Trophoblast cell (in vitro differentiated cells and primary cell): ENCODE measurements at regions not wholly inside any gene's neighbourhood (a gene's known extent, or its start where the extent isn't known, plus 50 kb on each side); places are given as distances from the start of the nearest gene placed in this dataset.

Experiments used
- DNase-seq, 2 donors: peaks; one replicate each; pipeline ENCODE4 v3.0.0-alpha.2; 2016
- H2AFZ ChIP-seq: 2 replicates; pipeline ENCODE4 v1.6.1; 2013; ENCODE audit warnings: low read length, moderate library complexity, mild to moderate bottlenecking; ENCODE audit not compliant: insufficient read depth, poor library complexity
- H2AK5ac ChIP-seq: 2 replicates; pipeline ENCODE4 v1.6.1; 2013; ENCODE audit warnings: mild to moderate bottlenecking, low read length
- H2BK120ac ChIP-seq: 2 replicates; pipeline ENCODE4 v1.6.1; 2013; ENCODE audit warnings: low read length, mild to moderate bottlenecking, moderate library complexity; ENCODE audit not compliant: insufficient read depth, poor library complexity
- H2BK12ac ChIP-seq: 2 replicates; pipeline ENCODE4 v1.6.1; 2013; ENCODE audit warnings: mild to moderate bottlenecking, low read length, moderate library complexity
- H2BK5ac ChIP-seq: 2 replicates; pipeline ENCODE4 v1.6.1; 2013; ENCODE audit warnings: low read length, low read depth, moderate library complexity, mild to moderate bottlenecking; ENCODE audit not compliant: poor library complexity
- H3K14ac ChIP-seq: 2 replicates; pipeline ENCODE4 v1.6.1; 2013; ENCODE audit warnings: mild to moderate bottlenecking, low read length
- H3K18ac ChIP-seq: 2 replicates; pipeline ENCODE4 v1.6.1; 2013; ENCODE audit warnings: mild to moderate bottlenecking, low read length
- H3K23ac ChIP-seq: 2 replicates; pipeline ENCODE4 v1.6.1; 2013; ENCODE audit warnings: low read length
- H3K27ac ChIP-seq: 2 replicates; pipeline ENCODE4 v1.5.1; 2013; ENCODE audit warnings: low read depth, mild to moderate bottlenecking, inconsistent platforms, low read length, moderate library complexity
- H3K27me3 ChIP-seq: 2 replicates; pipeline ENCODE4 v1.6.1; 2013; ENCODE audit warnings: inconsistent platforms, mild to moderate bottlenecking, low read length, moderate library complexity; ENCODE audit not compliant: insufficient read depth
- H3K36me3 ChIP-seq, 2 experiments: 1 replicate in 1 of 2; 2 replicates in 1 of 2; pipeline ENCODE4 v1.6.1; 2013; ENCODE audit warnings: low read length in 2 of 2, mild to moderate bottlenecking in 2 of 2, moderate library complexity in 1 of 2; ENCODE audit not compliant: insufficient read depth in 2 of 2, control insufficient read depth in 1 of 2
- H3K4ac ChIP-seq: 2 replicates; pipeline ENCODE4 v1.6.1; 2013; ENCODE audit warnings: low read depth, mild to moderate bottlenecking, low read length, moderate library complexity
- H3K4me1 ChIP-seq, 2 experiments: 1 replicate in 1 of 2; 2 replicates in 1 of 2; pipeline ENCODE4 v1.6.1; 2013; ENCODE audit warnings: low read length in 2 of 2, mild to moderate bottlenecking in 2 of 2, moderate library complexity in 1 of 2; ENCODE audit not compliant: insufficient read depth in 2 of 2, control insufficient read depth in 1 of 2
- H3K4me2 ChIP-seq: 2 replicates; pipeline ENCODE4 v1.6.1; 2013; ENCODE audit warnings: inconsistent platforms, mild to moderate bottlenecking, low read length, moderate library complexity
- H3K4me3 ChIP-seq: 2 replicates; pipeline ENCODE4 v1.5.1; 2013; ENCODE audit warnings: mild to moderate bottlenecking, low read depth, low read length, inconsistent platforms
- H3K79me1 ChIP-seq: one replicate; pipeline ENCODE4 v1.6.1; 2013; ENCODE audit warnings: low read length
- H3K79me2 ChIP-seq: 2 replicates; pipeline ENCODE4 v1.6.1; 2013; ENCODE audit warnings: low read length, mild to moderate bottlenecking; ENCODE audit not compliant: control insufficient read depth, insufficient read depth, poor library complexity
- H3K9ac ChIP-seq: 2 replicates; pipeline ENCODE4 v1.6.1; 2013; ENCODE audit warnings: mild to moderate bottlenecking, low read length
- H3K9me3 ChIP-seq: 2 replicates; pipeline ENCODE4 v1.6.1; 2013; ENCODE audit warnings: low read depth, mild to moderate bottlenecking, control low read depth, inconsistent platforms, low read length; ENCODE audit not compliant: insufficient read depth
- H4K12ac ChIP-seq: 2 replicates; pipeline ENCODE4 v1.6.1; 2013; ENCODE audit warnings: low read depth, mild to moderate bottlenecking, low read length, moderate library complexity
- H4K8ac ChIP-seq: 2 replicates; pipeline ENCODE4 v1.6.1; 2013; ENCODE audit warnings: low read depth, mild to moderate bottlenecking, low read length, moderate library complexity
- H4K91ac ChIP-seq: one replicate; pipeline ENCODE4 v1.6.1; 2013; ENCODE audit warnings: low read depth, mild to moderate bottlenecking, low read length, moderate library complexity
- WGBS: extraction: QIAGEN DNeasy Blood & Tissue Kit; methylation state at CpG from one replicate; pipeline ENCODE4 v1.1.7; 2013; ENCODE audit warnings: missing lambda C conversion rate; ENCODE audit not compliant: insufficient read length, insufficient coverage; ENCODE audit errors: extremely low coverage; 5-methylcytosine and 5-hydroxymethylcytosine counted together

DNA sequence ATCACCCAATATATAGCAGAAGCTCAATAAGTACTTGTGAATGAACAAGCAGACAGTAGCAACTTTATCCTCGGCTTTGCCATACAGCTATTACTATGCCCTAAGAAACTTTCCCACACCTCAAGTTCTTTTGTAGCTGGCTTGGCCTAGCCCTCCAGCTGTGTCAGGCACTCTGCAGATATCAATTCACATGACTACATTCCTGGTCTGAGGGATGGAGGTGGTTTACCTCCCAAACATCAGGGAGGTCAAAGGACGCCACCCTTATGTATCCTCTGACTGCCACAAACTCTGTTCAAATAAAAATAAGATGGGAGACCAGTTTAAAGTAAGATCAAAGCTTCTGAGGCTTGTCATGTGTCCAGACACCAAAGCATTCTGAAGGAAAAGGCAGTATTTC lies 416.3 kb downstream of the PIK3R1 start:
- Histone ChIP-seq H2AK5ac (no peak overlapping the region), H3K4ac (no peak overlapping the region), H3K4me3 (no peak overlapping the region), H3K27me3 (no peaks in the 10 kb centered on the region), H3K18ac (no peak overlapping the region), H2BK5ac (no peak overlapping the region), H4K12ac (no peak overlapping the region), H2AFZ (no peak overlapping the region), H3K9me3 (no peaks in the 10 kb centered on the region), H3K23ac (peak overlapping the region; percentile 87), H4K91ac (peak overlapping the region; percentile 35), H3K4me2 (no peak overlapping the region), H2BK12ac (no peak overlapping the region), H3K79me2 (no peaks in the 10 kb centered on the region), H4K8ac (no peak overlapping the region), H3K79me1 (no peaks in the 10 kb centered on the region), H3K27ac (no peak overlapping the region), H3K14ac (no peak overlapping the region), H2BK120ac (no peak overlapping the region), H3K36me3 (no peaks in the 10 kb centered on the region), H3K4me1 (no peaks in the 10 kb centered on the region), H3K9ac (no peak overlapping the region)
- DNase-seq, result no peak
- WGBS, result no CpG with 5 or more reads among the region's 2 CpGs

GRCh38 chr5:68641211-68641610 lies 425.7 kb downstream of the PIK3R1 start:
- no peaks in the 10 kb centered on the region for H3K27me3 ChIP-seq
- no peaks in the 10 kb centered on the region for H3K9me3 ChIP-seq
- no peak overlapping the region for H2AK5ac ChIP-seq
- H3K36me3 ChIP-seq, result no peaks in the 10 kb centered on the region
- no peak overlapping the region for H3K23ac ChIP-seq
- no peak overlapping the region for H3K14ac ChIP-seq
- H3K4me2 ChIP-seq, result no peak overlapping the region
- H3K4ac ChIP-seq, result no peak overlapping the region
- WGBS, result no CpG with 5 or more reads among the region's 3 CpGs
- H2BK12ac ChIP-seq, result no peak overlapping the region
- no peaks in the 10 kb centered on the region for H3K4me1 ChIP-seq
- no peak overlapping the region for H3K9ac ChIP-seq
- H4K12ac ChIP-seq, result no peak overlapping the region
- H2BK5ac ChIP-seq, result no peak overlapping the region
- H3K4me3 ChIP-seq, result no peak overlapping the region
- no peaks in the 10 kb centered on the region for H3K79me1 ChIP-seq
- H3K79me2 ChIP-seq, result no peaks in the 10 kb centered on the region
- no peak for DNase-seq
- no peak overlapping the region for H2AFZ ChIP-seq
- no peak overlapping the region for H3K27ac ChIP-seq
- H2BK120ac ChIP-seq, result no peak overlapping the region
- no peak overlapping the region for H4K91ac ChIP-seq
- no peak overlapping the region for H3K18ac ChIP-seq
- H4K8ac ChIP-seq, result no peak overlapping the region

DNA sequence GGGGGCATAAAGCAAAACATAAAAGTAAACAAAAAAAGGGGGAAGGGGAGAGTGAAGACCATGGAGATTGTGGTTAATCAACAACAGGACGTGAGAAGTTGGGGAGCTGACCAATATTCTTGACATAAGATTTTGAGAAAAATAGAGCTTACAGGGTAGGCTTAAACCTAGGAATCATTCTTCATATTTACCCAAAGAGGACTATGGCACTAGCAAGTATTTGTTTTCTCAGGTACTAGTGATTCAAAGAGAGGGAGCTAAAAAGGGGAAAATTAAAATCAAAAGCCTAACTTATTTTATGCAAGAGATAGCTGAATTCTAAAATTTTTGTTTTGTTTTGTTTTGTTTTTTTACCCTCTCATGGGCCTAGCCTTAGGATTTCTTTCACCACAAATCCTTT lies 427.5 kb downstream of the PIK3R1 start:
- no peak overlapping the region for H2BK12ac ChIP-seq
- H4K8ac ChIP-seq, result no peak overlapping the region
- no peak overlapping the region for H3K14ac ChIP-seq
- no peaks in the 10 kb centered on the region for H3K9me3 ChIP-seq
- H3K4me2 ChIP-seq, result no peak overlapping the region
- no peak overlapping the region for H3K27ac ChIP-seq
- H3K79me1 ChIP-seq, result no peaks in the 10 kb centered on the region
- H3K4me1 ChIP-seq, result no peaks in the 10 kb centered on the region
- no peak overlapping the region for H3K4me3 ChIP-seq
- no peak overlapping the region for H2BK120ac ChIP-seq
- H3K36me3 ChIP-seq, result no peaks in the 10 kb centered on the region
- no peak overlapping the region for H2BK5ac ChIP-seq
- H3K27me3 ChIP-seq, result no peaks in the 10 kb centered on the region
- no peak overlapping the region for H4K12ac ChIP-seq
- H2AK5ac ChIP-seq, result no peak overlapping the region
- DNase-seq, result no peak
- H3K4ac ChIP-seq, result no peak overlapping the region
- no peak overlapping the region for H3K23ac ChIP-seq
- no peak overlapping the region for H2AFZ ChIP-seq
- H3K18ac ChIP-seq, result no peak overlapping the region
- no peak overlapping the region for H4K91ac ChIP-seq
- WGBS, result no CpG with 5 or more reads among the region's 1 CpG
- no peak overlapping the region for H3K9ac ChIP-seq
- H3K79me2 ChIP-seq, result no peaks in the 10 kb centered on the region

- H3K18ac ChIP-seq, result no peak overlapping the region
- H3K4me1 ChIP-seq, result no peaks in the 10 kb centered on the region
- WGBS, result no CpG with 5 or more reads among the region's 3 CpGs
- no peak overlapping the region for H4K12ac ChIP-seq
- H3K4me3 ChIP-seq, result no peak overlapping the region
- no peak for DNase-seq
- no peak overlapping the region for H2BK120ac ChIP-seq
- H2AFZ ChIP-seq, result no peak overlapping the region
- H3K27me3 ChIP-seq, result no peaks in the 10 kb centered on the region
- no peak overlapping the region for H3K27ac ChIP-seq
- no peak overlapping the region for H2AK5ac ChIP-seq
- no peaks in the 10 kb centered on the region for H3K9me3 ChIP-seq
- no peak overlapping the region for H3K23ac ChIP-seq
- H3K14ac ChIP-seq, result no peak overlapping the region
- no peak overlapping the region for H2BK5ac ChIP-seq
- no peak overlapping the region for H3K9ac ChIP-seq
- no peaks in the 10 kb centered on the region for H3K36me3 ChIP-seq
- no peaks in the 10 kb centered on the region for H3K79me1 ChIP-seq
- no peak overlapping the region for H2BK12ac ChIP-seq
- H3K4me2 ChIP-seq, result no peak overlapping the region
- no peaks in the 10 kb centered on the region for H3K79me2 ChIP-seq
- no peak overlapping the region for H4K91ac ChIP-seq
- H4K8ac ChIP-seq, result no peak overlapping the region
- H3K4ac ChIP-seq, result no peak overlapping the region
Observed at GRCh38 chr5:68644971-68645370, 429.4 kb downstream of the PIK3R1 start.
